MCF 10A (cell line): ENCODE measurements at regions not wholly inside any gene's neighbourhood (a gene's known extent, or its start where the extent isn't known, plus 50 kb on each side); places are given as distances from the start of the nearest gene placed in this dataset.
A peak's percentile ranks its signal among the peaks of the same experiment; 100 is the strongest.
"Not testable (repeated sequence)": the region's sequence is repeated elsewhere in the genome, so short reads cannot be mapped to it uniquely, and the experiment has no call there.

Experiments used
- BruUV-seq: library from RNA; stranded (reverse); fragments of 400-500 nt; replicated peaks from 2 replicates; lab custom pipeline; 2021; lab: Mats Ljungman, UMichigan
- CTCF ChIA-PET: fragments of 300-600 bp; sonication (Branson Sonifier 250); formaldehyde crosslinking; extraction: SDS; loops from one replicate; lab custom pipeline; 2021; ENCODE audit warnings: antibody characterized with exemption, inconsistent platforms; lab: Yijun Ruan, JAX
- POLR2A ChIA-PET: fragments of 300-600, 350-650 bp; sonication (Branson Sonifier 250); formaldehyde crosslinking; extraction: SDS; loops from one replicate; lab custom pipeline; 2020; ENCODE audit warnings: antibody characterized with exemption, inconsistent platforms; lab: Yijun Ruan, JAX
- DNase-seq: peaks from one replicate; pipeline ENCODE4 v3.0.0-alpha.2; 2018; ENCODE audit not compliant: unreplicated experiment
- H3K27ac Mint-ChIP-seq: one replicate; pipeline ENCODE4 v1.8.0; 2022; ENCODE audit warnings: mild to moderate bottlenecking, low read depth, mixed read lengths; ENCODE audit not compliant: unreplicated experiment
- H3K27me3 Mint-ChIP-seq: one replicate; pipeline ENCODE4 v1.8.0; 2022; ENCODE audit warnings: mixed read lengths; ENCODE audit not compliant: insufficient read depth, unreplicated experiment
- H3K36me3 Mint-ChIP-seq: one replicate; pipeline ENCODE4 v1.8.0; 2022; ENCODE audit warnings: mild to moderate bottlenecking, moderate library complexity, mixed read lengths; ENCODE audit not compliant: insufficient read depth, unreplicated experiment
- H3K4me1 Mint-ChIP-seq: one replicate; pipeline ENCODE4 v1.8.0; 2022; ENCODE audit warnings: mixed read lengths; ENCODE audit not compliant: insufficient read depth, unreplicated experiment
- H3K4me3 Mint-ChIP-seq: one replicate; pipeline ENCODE4 v1.8.0; 2022; ENCODE audit warnings: mild to moderate bottlenecking, moderate library complexity, mixed read lengths; ENCODE audit not compliant: unreplicated experiment
- H3K9me3 Mint-ChIP-seq: one replicate; pipeline ENCODE4 v1.8.0; 2022; ENCODE audit warnings: mixed read lengths; ENCODE audit not compliant: unreplicated experiment
- CTCF ChIP-seq: fragments of 200-600 bp; IDR thresholded peaks from one replicate; pipeline ENCODE4 v1.8.0; 2022; ENCODE audit warnings: antibody characterized with exemption, mild to moderate bottlenecking; ENCODE audit not compliant: unreplicated experiment
- intact Hi-C: fragments of 100-400 bp; cut with micrococcal nuclease; formaldehyde crosslinking; loops from 2 replicates; pipeline ENCODE4 v1.14.1; 2022

- H3K4me3 Mint-ChIP-seq: no peak overlapping the region
Measured at GRCh38 chr15:77907824-77908751, 169.4 kb downstream of the TBC1D2B start.

GRCh38 chr15:77906062-77906990, 171.2 kb downstream of the TBC1D2B start:
- H3K27ac Mint-ChIP-seq, BruUV-seq, POLR2A ChIA-PET, H3K9me3 Mint-ChIP-seq, H3K4me1 Mint-ChIP-seq, H3K4me3 Mint-ChIP-seq, DNase-seq, H3K36me3 Mint-ChIP-seq, intact Hi-C loops: not testable (repeated sequence)
- H3K27me3 Mint-ChIP-seq: peaks cover 34% of the 10 kb centered on the region
- CTCF ChIA-PET: interaction anchor here (2.0 kb wide), 1 partner anchor 203 kb away, joined by 4 read pairs; no protein-coding TSS in a partner anchor

More at GRCh38 chr15:77907824-77908751, 169.4 kb downstream of the TBC1D2B start:
- H3K27me3 Mint-ChIP-seq: peaks cover 46% of the 10 kb centered on the region
- TF ChIP-seq CTCF: peak; percentile 20
- peak; percentile 47 for DNase-seq
- intact Hi-C loops: no loop called here
- no TSS peak for BruUV-seq
- CTCF ChIA-PET: interaction anchor here (0.6 to 1.2 kb wide), 5 partner anchors 22 to 493 kb away, joined by 3 to 4 read pairs (median 3); no protein-coding TSS in a partner anchor
- H3K9me3 Mint-ChIP-seq: no peaks in the 10 kb centered on the region
- H3K4me1 Mint-ChIP-seq: no peaks in the 10 kb centered on the region
- POLR2A ChIA-PET: interaction anchor here (0.5 kb wide), 1 partner anchor 1783 kb away, joined by 3 read pairs; no protein-coding TSS in a partner anchor
- no peak overlapping the region for H3K27ac Mint-ChIP-seq
- H3K36me3 Mint-ChIP-seq: no peaks in the 10 kb centered on the region

GRCh38 chr15:77905301-77905920, 172.1 kb downstream of the TBC1D2B start:
- ChIA-PET CTCF (interaction anchor here (0.6 to 2.1 kb wide), 7 partner anchors 13 to 798 kb away, joined by 3 to 9 read pairs (median 4); no protein-coding TSS in a partner anchor), POLR2A (no interaction called here)

More at GRCh38 chr15:77905301-77905920, 172.1 kb downstream of the TBC1D2B start:
- no peak for TF ChIP-seq CTCF
- Mint-ChIP-seq H3K9me3 (no peaks in the 10 kb centered on the region), H3K27me3 (peaks cover 30% of the 10 kb centered on the region), H3K4me3 (no peak overlapping the region), H3K4me1 (no peaks in the 10 kb centered on the region), H3K27ac (no peak overlapping the region), H3K36me3 (no peaks in the 10 kb centered on the region)
- BruUV-seq: no TSS peak
- DNase-seq: no peak
- intact Hi-C loops: no loop called here
